ENCODE measurements at regions not wholly inside any gene's neighbourhood (a gene's known extent, or its start where the extent isn't known, plus 50 kb on each side); places are given as distances from the start of the nearest gene placed in this dataset.

GRCh38 chr18:77597726-77598125 lies 348.1 kb downstream of the GALR1 start:
- DNase-seq = no peak

GRCh38 chr18:77600674-77601073 lies 351.0 kb downstream of the GALR1 start:
- DNase-seq = no peak

- no peak for DNase-seq
These were observed 351.9 kb downstream of the GALR1 start for GRCh38 chr18:77601567-77601966.

GRCh38 chr18:77607087-77607486 lies 357.4 kb downstream of the GALR1 start:
- DNase-seq = no peak

GRCh38 chr18:77608807-77609206 lies 359.2 kb downstream of the GALR1 start:
- DNase-seq = no peak

GRCh38 chr18:77617694-77618093 lies 368.0 kb downstream of the GALR1 start:
- no peak for DNase-seq

GRCh38 chr18:77619525-77619924 lies 369.9 kb downstream of the GALR1 start:
- DNase-seq = no peak

GRCh38 chr18:77622009-77622692 lies 372.5 kb downstream of the GALR1 start:
- peak; percentile 6 to 54 for DNase-seq

- no peak for DNase-seq
These were observed 383.1 kb downstream of the GALR1 start for GRCh38 chr18:77632758-77633157.

GRCh38 chr18:77634494-77634893 lies 384.8 kb downstream of the GALR1 start:
- DNase-seq = no peak

- no peak for DNase-seq
These were observed 385.8 kb downstream of the GALR1 start for GRCh38 chr18:77635451-77635850.

- no peak for DNase-seq
These were observed 386.2 kb downstream of the GALR1 start for GRCh38 chr18:77635858-77636257.

GRCh38 chr18:77645170-77645872 lies 395.7 kb downstream of the GALR1 start:
- no peak for DNase-seq

GRCh38 chr18:77647472-77647871 lies 397.8 kb downstream of the GALR1 start:
- no peak for DNase-seq

- no peak for DNase-seq
These were observed 398.8 kb downstream of the GALR1 start for GRCh38 chr18:77648411-77648810.

GRCh38 chr18:77650799-77651385 lies 401.2 kb downstream of the GALR1 start:
- peak; percentile 42 to 53 for DNase-seq

- no peak for DNase-seq
These were observed 401.8 kb downstream of the GALR1 start for GRCh38 chr18:77651441-77651840.

- no peak for DNase-seq
These were observed 404.1 kb downstream of the GALR1 start for GRCh38 chr18:77653792-77654191.

- DNase-seq = no peak
These were observed 404.7 kb downstream of the GALR1 start for GRCh38 chr18:77654302-77654701.

- no peak for DNase-seq
These were observed 408.1 kb downstream of the GALR1 start for GRCh38 chr18:77657651-77658298.

GRCh38 chr18:77658299-77658662 lies 408.6 kb downstream of the GALR1 start:
- DNase-seq = no peak

- no peak for DNase-seq
These were observed 409.3 kb downstream of the GALR1 start for GRCh38 chr18:77658751-77659448.

GRCh38 chr18:77666613-77667012 lies 417.0 kb downstream of the GALR1 start:
- DNase-seq = no peak
